ENCODE measurements at regions not wholly inside any gene's neighbourhood (a gene's known extent, or its start where the extent isn't known, plus 50 kb on each side); places are given as distances from the start of the nearest gene placed in this dataset.

DNA sequence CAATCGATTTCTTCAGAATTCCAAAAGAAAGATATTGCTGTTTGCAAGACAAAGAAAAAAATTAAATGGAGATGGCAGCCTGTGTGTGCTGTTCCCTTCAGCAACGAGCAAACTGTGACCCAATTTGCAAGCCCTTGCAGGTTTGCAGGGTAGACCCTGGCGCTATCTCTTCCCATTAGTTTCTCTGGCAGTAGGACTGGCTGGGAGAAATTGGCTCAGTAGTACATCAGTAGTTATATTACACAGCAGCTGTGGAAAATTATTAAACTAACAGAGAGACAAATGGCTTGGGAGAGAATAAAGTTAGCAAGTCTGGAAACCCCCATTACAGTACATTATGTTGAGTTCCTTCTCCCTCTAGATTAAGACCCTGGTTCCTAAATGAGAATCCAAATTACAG is 116.4 kb upstream of the ITGB1 start:
- CTCF ChIA-PET = no interaction called here
- no peak for DNase-seq (ENCODE audit: extremely low spot score)
- POLR2A ChIA-PET = no interaction called here
- TF ChIP-seq ARNT (IDR thresholded peaks at IDR 0.05) (no peak), CTBP1 (IDR thresholded peaks at IDR 0.05; ENCODE audit: borderline replicate concordance) (no peak), NFRKB (IDR thresholded peaks at IDR 0.05) (no peak), LEF1 (IDR thresholded peaks at IDR 0.05; ENCODE audit: borderline replicate concordance) (no peak), SUZ12 (IDR thresholded peaks at IDR 0.05) (no peak), HDGF (IDR thresholded peaks at IDR 0.05; ENCODE audit: borderline replicate concordance) (no peak), FOXK2 (IDR thresholded peaks at IDR 0.05) (no peak), L3MBTL2 (conservative IDR thresholded peaks at IDR 0.05) (no peak)

DNA sequence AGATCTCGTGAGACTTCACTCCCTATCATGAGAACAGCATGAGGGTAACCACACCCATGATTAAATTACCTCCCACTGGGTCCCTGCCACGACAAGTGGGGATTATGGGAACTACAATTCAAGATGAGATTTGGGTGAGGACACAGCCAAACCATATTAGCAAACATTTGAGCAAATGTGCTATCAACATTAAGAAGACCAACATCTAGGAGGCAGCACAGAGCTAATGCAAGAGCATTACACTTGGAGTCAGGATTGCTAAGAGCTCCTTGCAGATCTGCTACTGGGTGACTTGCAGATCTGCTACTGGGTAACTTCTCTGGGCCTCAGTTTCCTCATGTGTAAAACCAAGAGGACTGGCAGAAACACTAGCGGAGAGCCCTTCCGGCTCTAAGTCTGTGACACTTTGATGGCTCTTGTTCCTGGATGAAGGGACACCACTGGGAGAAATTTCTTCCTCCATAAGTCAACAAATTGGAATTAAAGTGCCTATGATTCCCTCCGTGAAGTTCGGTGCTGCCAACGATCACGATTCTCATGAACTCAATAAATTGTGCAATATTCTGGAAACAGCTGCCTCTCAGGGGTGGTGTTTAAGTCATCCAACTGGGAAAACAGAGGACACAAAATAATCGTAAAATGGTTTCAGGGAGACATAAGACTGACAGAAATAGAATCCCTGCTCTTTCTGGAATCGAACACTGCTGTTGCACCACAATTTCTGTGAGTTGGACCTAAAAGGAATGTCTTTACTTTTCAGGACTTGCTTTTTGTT is 115.8 kb upstream of the ITGB1 start:
- TF ChIP-seq FOXK2 (IDR thresholded peaks at IDR 0.05) = no peak
- TF ChIP-seq L3MBTL2 (conservative IDR thresholded peaks at IDR 0.05) = no peak
- TF ChIP-seq SUZ12 (IDR thresholded peaks at IDR 0.05) = no peak
- no peak for TF ChIP-seq FOXA1 (IDR thresholded peaks at IDR 0.05)
- TF ChIP-seq HDGF (IDR thresholded peaks at IDR 0.05; ENCODE audit: borderline replicate concordance) = no peak
- TF ChIP-seq LEF1 (IDR thresholded peaks at IDR 0.05; ENCODE audit: borderline replicate concordance) = no peak
- TF ChIP-seq TARDBP (IDR thresholded peaks at IDR 0.05) = no peak
- TF ChIP-seq CTBP1 (IDR thresholded peaks at IDR 0.05; ENCODE audit: borderline replicate concordance) = no peak
- no peak for TF ChIP-seq FOXM1 (IDR thresholded peaks at IDR 0.05; ENCODE audit: borderline replicate concordance)
- TF ChIP-seq, protein P1, sequence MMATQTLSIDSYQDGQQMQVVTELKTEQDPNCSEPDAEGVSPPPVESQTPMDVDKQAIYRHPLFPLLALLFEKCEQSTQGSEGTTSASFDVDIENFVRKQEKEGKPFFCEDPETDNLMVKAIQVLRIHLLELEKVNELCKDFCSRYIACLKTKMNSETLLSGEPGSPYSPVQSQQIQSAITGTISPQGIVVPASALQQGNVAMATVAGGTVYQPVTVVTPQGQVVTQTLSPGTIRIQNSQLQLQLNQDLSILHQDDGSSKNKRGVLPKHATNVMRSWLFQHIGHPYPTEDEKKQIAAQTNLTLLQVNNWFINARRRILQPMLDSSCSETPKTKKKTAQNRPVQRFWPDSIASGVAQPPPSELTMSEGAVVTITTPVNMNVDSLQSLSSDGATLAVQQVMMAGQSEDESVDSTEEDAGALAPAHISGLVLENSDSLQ (IDR thresholded peaks at IDR 0.05) = no peak
- no peak for TF ChIP-seq ELF4 (IDR thresholded peaks at IDR 0.05)
- DNase-seq (ENCODE audit: extremely low spot score) = no peak
- POLR2A ChIA-PET = no interaction called here
- CTCF ChIA-PET = interaction anchor here (0.7 kb wide), 1 partner anchor 11 kb away, joined by 3 read pairs; no protein-coding TSS in a partner anchor

DNA sequence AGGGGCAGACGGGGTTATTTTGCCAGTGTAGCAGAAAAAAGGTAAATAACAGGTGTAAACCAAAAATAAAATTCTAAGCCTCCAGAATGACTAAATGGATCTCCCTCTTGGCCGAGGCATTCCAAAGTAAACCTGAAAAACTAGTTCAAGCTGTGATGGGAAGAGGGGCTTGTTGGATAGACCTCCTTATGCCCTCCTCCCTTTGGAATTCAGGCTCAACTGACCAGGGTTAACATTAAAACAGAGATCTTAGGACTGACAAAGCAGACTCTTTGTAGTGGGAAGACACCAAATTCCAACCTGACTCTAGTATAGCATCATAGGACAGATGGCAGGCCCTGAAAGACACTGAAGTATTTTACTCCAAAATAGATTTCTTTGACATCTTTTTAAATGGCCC is 113.8 kb upstream of the ITGB1 start:
- ChIA-PET CTCF (interaction anchor here (0.6 kb wide), 1 partner anchor 788 kb away, joined by 5 read pairs; no protein-coding TSS in a partner anchor), POLR2A (no interaction called here)
- no peak for TF ChIP-seq BHLHE40 (IDR thresholded peaks at IDR 0.05; ENCODE audit: borderline replicate concordance)
- no peak for TF ChIP-seq SP1 (IDR thresholded peaks at IDR 0.05)
- TF ChIP-seq L3MBTL2 (conservative IDR thresholded peaks at IDR 0.05) = no peak
- TF ChIP-seq SUZ12 (IDR thresholded peaks at IDR 0.05) = no peak
- TF ChIP-seq ELF4 (IDR thresholded peaks at IDR 0.05) = no peak
- no peak for TF ChIP-seq HDGF (IDR thresholded peaks at IDR 0.05; ENCODE audit: borderline replicate concordance)
- no peak for TF ChIP-seq TARDBP (IDR thresholded peaks at IDR 0.05)
- TF ChIP-seq CTBP1 (IDR thresholded peaks at IDR 0.05; ENCODE audit: borderline replicate concordance) = no peak
- TF ChIP-seq NFRKB (IDR thresholded peaks at IDR 0.05) = no peak
- TF ChIP-seq FOXK2 (IDR thresholded peaks at IDR 0.05) = no peak
- no peak for TF ChIP-seq ARNT (IDR thresholded peaks at IDR 0.05)
- no peak for DNase-seq (ENCODE audit: extremely low spot score)

DNA sequence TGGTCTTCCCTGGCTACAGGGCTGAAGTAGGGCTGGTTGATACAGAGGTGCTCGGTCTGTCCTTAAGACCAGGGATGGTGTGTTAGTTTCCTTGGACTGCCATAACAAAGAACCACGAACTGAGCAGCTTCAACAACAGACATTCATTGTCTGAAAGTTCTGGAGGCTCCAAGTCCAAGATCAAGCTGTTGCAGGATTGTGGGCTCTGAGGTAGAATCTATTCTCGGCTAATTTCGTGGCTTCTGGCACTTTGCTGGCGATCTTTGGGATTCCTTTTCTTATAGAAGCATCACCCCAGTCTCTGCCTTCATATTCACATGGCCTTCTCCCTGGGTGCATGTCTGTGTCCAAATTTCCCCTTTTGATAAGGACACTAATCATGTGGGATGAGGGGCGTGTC is 112.1 kb upstream of the ITGB1 start:
- TF ChIP-seq ELF4 (IDR thresholded peaks at IDR 0.05) (no peak), LEF1 (IDR thresholded peaks at IDR 0.05; ENCODE audit: borderline replicate concordance) (no peak), FOXK2 (IDR thresholded peaks at IDR 0.05) (no peak), SUZ12 (IDR thresholded peaks at IDR 0.05) (no peak), ARNT (IDR thresholded peaks at IDR 0.05) (no peak)
- ChIA-PET POLR2A (interaction anchor here (0.6 kb wide), 1 partner anchor 24 kb away, joined by 3 read pairs; no protein-coding TSS in a partner anchor), CTCF (no interaction called here)
- no peak for DNase-seq (ENCODE audit: extremely low spot score)

DNA sequence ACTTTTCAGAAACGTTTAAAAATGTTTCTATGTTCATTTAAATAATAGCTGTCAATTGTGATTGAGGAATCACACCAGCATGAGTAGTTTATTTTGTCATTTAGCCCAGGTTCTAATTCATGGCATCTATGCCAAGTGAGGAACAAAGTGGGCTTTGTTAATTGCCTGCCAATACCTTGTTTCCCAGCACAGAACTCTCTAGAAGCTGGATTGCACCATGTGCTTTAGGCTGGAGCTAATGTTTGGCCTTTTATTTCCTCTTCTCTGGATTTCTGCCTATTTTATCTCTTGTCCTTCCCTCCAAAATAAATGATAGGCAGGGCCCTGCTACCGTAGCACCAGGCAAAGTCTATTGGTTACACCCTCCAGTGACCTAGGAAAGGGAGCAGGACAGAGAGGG is 109.9 kb upstream of the ITGB1 start:
- TF ChIP-seq HDGF (IDR thresholded peaks at IDR 0.05; ENCODE audit: borderline replicate concordance) (no peak), NFRKB (IDR thresholded peaks at IDR 0.05) (no peak)
- ChIA-PET POLR2A (no interaction called here), CTCF (no interaction called here)
- no peak for DNase-seq (ENCODE audit: extremely low spot score)

DNA sequence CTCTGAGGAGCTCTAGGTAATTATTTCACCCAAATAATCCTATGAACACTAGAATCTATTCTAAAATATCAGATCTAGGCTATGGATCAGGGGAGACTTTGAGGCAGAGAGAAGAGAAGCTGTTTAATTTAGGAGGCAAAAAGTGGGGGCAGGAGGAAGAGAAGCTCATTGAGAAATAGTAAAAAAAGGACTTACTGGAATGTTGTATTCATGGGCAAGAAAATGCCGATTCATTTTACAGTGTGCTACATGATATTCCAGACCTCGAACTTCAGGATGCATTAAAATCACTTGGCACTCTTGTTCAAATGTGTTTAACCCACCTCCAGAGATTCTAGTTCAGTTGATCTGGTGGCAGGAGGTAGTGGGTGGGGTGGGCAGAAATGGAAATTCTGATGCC is 109.5 kb upstream of the ITGB1 start:
- TF ChIP-seq FOXA1 (IDR thresholded peaks at IDR 0.05) (no peak), LEF1 (IDR thresholded peaks at IDR 0.05; ENCODE audit: borderline replicate concordance) (no peak), ZNF384 (IDR thresholded peaks at IDR 0.05) (no peak), ARNT (IDR thresholded peaks at IDR 0.05) (no peak), TARDBP (IDR thresholded peaks at IDR 0.05) (no peak), L3MBTL2 (conservative IDR thresholded peaks at IDR 0.05) (no peak), SUZ12 (IDR thresholded peaks at IDR 0.05) (no peak), ELF4 (IDR thresholded peaks at IDR 0.05) (no peak), FOXK2 (IDR thresholded peaks at IDR 0.05) (no peak), BHLHE40 (IDR thresholded peaks at IDR 0.05; ENCODE audit: borderline replicate concordance) (no peak), FOXM1 (IDR thresholded peaks at IDR 0.05; ENCODE audit: borderline replicate concordance) (no peak), SP1 (IDR thresholded peaks at IDR 0.05) (no peak), CTBP1 (IDR thresholded peaks at IDR 0.05; ENCODE audit: borderline replicate concordance) (no peak), NFRKB (IDR thresholded peaks at IDR 0.05) (no peak), HDGF (IDR thresholded peaks at IDR 0.05; ENCODE audit: borderline replicate concordance) (no peak)
- TF ChIP-seq, protein P1 (IDR thresholded peaks at IDR 0.05) = no peak
- no peak for DNase-seq (ENCODE audit: extremely low spot score)
- ChIA-PET CTCF (no interaction called here), POLR2A (no interaction called here)

DNA sequence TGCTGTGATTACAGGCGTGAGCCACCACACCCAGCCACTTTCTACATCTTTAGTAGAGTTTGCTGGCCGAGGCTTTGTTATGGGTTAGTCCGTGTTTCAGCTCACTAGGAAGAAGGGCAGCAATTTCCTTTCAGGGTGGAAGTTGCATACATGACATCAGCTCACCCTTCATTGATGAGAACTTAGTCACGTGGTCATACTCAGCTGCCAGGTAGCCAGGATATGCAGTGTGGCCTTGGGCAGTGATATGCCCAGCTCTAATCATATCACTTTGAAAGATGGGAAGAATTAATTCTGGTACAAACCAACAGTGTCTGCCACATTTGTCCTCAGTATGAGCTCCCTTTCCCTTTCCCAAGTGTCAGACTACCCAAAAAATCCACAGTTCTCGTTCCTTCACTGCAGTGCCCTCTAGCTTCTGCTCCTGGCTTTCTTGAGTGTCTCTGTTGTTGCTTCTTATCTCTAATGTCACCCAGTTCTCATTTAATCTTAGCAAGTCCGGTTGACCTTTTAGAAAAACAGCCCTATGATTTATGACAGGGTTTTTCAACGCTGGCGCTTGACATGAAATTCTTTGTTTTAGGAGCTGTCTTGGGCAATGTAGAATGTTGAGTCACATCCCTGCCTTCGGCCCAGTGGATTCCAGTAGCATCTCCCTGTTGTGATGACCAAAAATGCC is 108.7 kb upstream of the ITGB1 start:
- ChIA-PET POLR2A (no interaction called here), CTCF (no interaction called here)
- no peak for DNase-seq (ENCODE audit: extremely low spot score)
- TF ChIP-seq NFRKB (IDR thresholded peaks at IDR 0.05) = no peak
